MM.1S (cell line): ENCODE measurements at regions not wholly inside any gene's neighbourhood (a gene's known extent, or its start where the extent isn't known, plus 50 kb on each side); places are given as distances from the start of the nearest gene placed in this dataset.

Experiments used
- CTCF ChIP-seq: fragments of 300-600 bp; sonication (generic); IDR thresholded peaks from 2 replicates; pipeline ENCODE4 v1.5.1; 2016; ENCODE audit warnings: antibody characterized with exemption, low read length, mixed read lengths
- EZH2 ChIP-seq: fragments of 300-600 bp; sonication (generic); optimal IDR thresholded peaks from 2 replicates; pipeline ENCODE3; 2017; ENCODE audit warnings: low read depth, mild to moderate bottlenecking, antibody characterized with exemption, low read length, mixed read lengths
- EZH2phosphoT487 ChIP-seq: fragments of 300-600 bp; sonication (generic); IDR thresholded peaks from 2 replicates; pipeline ENCODE4 v1.6.1; 2018; ENCODE audit warnings: antibody characterized with exemption, low read length

GRCh38 chr5:90285581-90285980 lies 124.0 kb downstream of the CETN3 start:
- no peak for TF ChIP-seq EZH2
- no peak for TF ChIP-seq CTCF
- no peak for TF ChIP-seq EZH2phosphoT487
